ENCODE measurements at regions not wholly inside any gene's neighbourhood (a gene's known extent, or its start where the extent isn't known, plus 50 kb on each side); places are given as distances from the start of the nearest gene placed in this dataset.

- no peak for DNase-seq (ENCODE audit: low spot score)
These were observed 286.8 kb downstream of the LMO4 start for GRCh38 chr1:87615491-87615890.

DNA sequence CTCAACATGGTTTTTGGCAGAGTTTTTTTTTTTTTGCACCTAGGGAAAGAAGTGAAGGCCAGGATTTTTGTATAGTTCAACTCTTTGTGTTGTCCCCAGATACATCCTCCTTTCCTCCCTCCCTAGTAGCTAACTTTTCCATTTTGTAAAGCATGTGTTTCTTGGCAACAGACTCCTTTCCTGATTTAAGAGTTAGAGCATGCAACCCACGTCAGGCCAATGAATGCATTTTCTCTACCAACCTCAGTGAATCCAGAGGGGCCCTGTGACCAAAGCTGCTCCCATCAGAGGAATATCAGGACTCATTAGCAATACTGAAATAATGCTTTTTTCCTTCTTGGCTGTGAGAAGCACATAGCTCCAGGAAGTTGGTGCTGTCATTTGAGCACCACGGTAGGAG lies 287.2 kb downstream of the LMO4 start:
- no peak for DNase-seq (ENCODE audit: low spot score)

DNA sequence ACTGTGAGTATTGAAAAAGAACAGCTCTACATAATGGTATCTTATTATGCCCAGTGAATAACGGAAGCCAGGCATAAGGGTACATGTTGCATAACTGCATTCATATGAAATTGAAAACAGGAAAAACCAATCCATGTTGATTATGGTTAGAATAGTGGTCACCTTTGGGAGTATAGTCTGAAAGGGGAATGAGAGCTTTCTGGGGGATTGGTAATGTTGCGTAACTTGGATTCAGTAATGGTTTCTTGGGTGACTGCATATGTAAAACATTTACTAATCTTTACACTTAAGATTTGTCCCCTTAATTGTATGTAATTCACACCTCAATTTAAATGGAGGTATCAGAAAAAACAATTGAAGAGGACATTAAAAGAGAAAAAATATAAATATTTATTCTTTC lies 292.1 kb downstream of the LMO4 start:
- DNase-seq (ENCODE audit: low spot score): no peak

- DNase-seq (ENCODE audit: low spot score): no peak
These were observed 301.0 kb downstream of the LMO4 start for GRCh38 chr1:87629673-87630072.

GRCh38 chr1:87632232-87632631 lies 303.6 kb downstream of the LMO4 start:
- no peak for DNase-seq (ENCODE audit: low spot score)

DNA sequence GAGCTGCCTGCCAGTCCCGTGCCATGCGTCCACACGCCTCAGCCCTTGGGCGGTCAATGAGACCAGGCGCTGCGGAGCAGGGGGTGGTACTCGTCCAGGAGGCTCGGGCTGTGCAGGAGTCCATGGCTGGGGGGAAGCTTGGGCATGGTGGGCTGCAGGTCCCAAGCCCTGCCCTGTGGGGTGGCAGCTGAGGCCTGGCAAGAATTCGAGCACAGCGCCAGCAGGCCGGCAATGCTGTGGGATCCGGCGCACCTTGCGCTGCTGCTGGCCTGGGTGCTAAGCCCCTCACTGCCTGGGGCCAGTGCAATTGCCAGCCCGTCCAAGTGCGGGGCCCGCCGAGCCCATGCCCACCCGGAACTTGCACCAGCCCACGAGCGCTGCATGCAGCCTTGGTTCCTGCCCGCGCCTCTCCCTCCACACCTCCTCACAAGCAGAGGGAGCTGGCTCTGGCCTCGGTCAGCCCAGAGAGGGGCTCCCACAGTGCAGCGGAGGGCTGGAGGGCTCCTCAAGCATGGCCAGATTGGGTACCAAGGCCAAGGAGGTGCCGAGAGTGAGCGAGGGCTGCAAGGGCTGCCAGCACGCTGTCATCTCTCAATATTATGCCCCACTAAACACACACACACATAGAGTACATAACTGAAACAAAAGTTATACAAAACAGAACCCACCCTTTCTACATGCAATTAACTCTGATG lies 307.7 kb downstream of the LMO4 start:
- DNase-seq (ENCODE audit: low spot score): no peak

- DNase-seq (ENCODE audit: low spot score): no peak
These were observed 310.0 kb downstream of the LMO4 start for GRCh38 chr1:87638636-87639035.

GRCh38 chr1:87641996-87642395 lies 313.3 kb downstream of the LMO4 start:
- no peak for DNase-seq (ENCODE audit: low spot score)

GRCh38 chr1:87642581-87643221 lies 314.0 kb downstream of the LMO4 start:
- DNase-seq (ENCODE audit: low spot score): no peak

GRCh38 chr1:87644033-87644578 lies 315.4 kb downstream of the LMO4 start:
- DNase-seq (ENCODE audit: low spot score): no peak

- DNase-seq (ENCODE audit: low spot score): no peak
These were observed 316.0 kb downstream of the LMO4 start for GRCh38 chr1:87644579-87645190.

- no peak for DNase-seq (ENCODE audit: low spot score)
These were observed 318.9 kb downstream of the LMO4 start for GRCh38 chr1:87647430-87648177.

DNA sequence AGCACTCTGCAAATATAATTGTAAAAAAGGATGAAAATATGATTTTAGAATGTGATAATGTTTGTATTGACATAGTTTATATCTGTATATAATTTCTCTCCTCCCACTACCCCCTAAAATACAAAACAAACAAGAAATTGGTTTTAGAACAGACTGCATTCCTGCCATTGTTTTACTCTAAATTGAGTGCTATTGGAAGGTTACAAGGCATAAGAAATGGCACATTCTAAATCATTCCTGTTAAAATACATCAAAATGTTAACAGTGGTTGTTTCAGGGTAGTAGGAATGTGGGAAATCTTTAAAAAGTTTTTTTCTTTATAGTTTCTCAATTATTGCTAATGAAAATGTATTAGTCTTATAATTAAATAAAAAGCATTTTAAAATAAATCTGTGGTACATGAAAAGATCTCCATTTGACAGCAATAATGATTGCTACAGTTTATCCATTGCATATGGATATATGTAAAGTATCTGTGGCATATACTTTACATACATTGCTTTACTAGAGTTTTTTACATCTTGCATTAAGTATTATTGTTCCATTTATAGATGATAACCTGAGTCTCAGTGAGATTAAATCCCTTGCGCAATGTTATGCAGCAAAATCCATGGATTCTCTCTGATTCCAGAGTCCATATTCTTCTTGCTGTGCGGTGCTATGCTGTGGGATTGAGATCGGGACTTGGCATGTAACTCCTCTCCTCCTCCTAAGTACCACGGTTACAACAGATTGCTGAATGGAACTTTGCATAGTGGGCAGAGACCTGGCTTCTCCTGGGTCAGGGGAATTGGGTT lies 319.8 kb downstream of the LMO4 start:
- DNase-seq (ENCODE audit: low spot score): no peak

DNA sequence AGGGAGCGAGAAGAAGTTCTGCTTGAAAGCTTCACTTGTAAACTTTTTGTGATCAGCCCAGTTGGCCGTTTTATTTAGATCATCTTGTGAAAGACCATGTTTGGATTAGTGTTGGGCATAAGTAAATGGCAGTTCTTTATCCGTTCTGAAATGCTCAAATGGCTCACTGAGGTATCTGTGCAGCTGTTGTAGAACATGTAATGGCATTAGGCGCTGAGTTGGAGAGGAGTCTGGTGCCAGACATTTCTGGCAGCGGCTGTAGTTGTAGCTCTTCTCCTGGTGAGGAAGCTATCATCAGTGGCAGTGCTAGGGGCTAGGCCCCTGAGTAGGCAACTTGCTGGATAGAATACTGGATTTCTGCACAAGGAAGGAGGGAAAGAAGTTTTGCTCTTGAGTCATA lies 321.6 kb downstream of the LMO4 start:
- DNase-seq (ENCODE audit: low spot score): no peak

DNA sequence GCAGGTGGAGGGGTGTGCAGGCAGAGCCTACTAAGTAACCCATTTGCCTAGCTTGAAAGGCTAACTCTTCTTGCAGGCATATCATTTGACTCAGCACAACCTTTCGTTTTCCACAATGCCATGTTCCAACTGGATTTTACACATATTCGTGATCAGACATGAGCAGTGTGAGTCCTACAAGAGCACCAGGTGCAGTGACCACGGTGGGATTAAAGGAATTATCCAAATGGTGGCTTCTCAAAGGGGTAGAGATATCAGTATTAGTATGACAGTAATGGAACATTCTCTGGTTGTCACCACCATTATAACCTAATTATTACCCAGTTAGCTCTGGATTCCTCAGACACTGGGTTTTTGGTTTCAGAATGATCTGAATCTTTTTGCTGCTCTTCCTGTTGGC lies 323.5 kb downstream of the LMO4 start:
- DNase-seq (ENCODE audit: low spot score): no peak

- no peak for DNase-seq (ENCODE audit: low spot score)
These were observed 336.5 kb downstream of the LMO4 start for GRCh38 chr1:87665151-87665550.

GRCh38 chr1:87666681-87667080 lies 338.0 kb downstream of the LMO4 start:
- DNase-seq (ENCODE audit: low spot score): no peak

GRCh38 chr1:87669674-87670073 lies 341.0 kb downstream of the LMO4 start:
- no peak for DNase-seq (ENCODE audit: low spot score)

- DNase-seq (ENCODE audit: low spot score): no peak
These were observed 344.6 kb downstream of the LMO4 start for GRCh38 chr1:87673309-87673708.

- no peak for DNase-seq (ENCODE audit: low spot score)
These were observed 345.1 kb downstream of the LMO4 start for GRCh38 chr1:87673748-87674147.

GRCh38 chr1:87674791-87675190 lies 346.1 kb downstream of the LMO4 start:
- DNase-seq (ENCODE audit: low spot score): no peak

GRCh38 chr1:87678266-87678665 lies 349.6 kb downstream of the LMO4 start:
- DNase-seq (ENCODE audit: low spot score): no peak
